HG03565 (cell line): ENCODE measurements at regions not wholly inside any gene's neighbourhood (a gene's known extent, or its start where the extent isn't known, plus 50 kb on each side); places are given as distances from the start of the nearest gene placed in this dataset.

Experiments
- ATAC-seq: cut with Tn5 transposase; IDR thresholded peaks from one replicate; pipeline ENCODE4 v1.9.1; 2021; ENCODE audit warnings: mild to moderate bottlenecking, moderate library complexity; ENCODE audit not compliant: unreplicated experiment

DNA sequence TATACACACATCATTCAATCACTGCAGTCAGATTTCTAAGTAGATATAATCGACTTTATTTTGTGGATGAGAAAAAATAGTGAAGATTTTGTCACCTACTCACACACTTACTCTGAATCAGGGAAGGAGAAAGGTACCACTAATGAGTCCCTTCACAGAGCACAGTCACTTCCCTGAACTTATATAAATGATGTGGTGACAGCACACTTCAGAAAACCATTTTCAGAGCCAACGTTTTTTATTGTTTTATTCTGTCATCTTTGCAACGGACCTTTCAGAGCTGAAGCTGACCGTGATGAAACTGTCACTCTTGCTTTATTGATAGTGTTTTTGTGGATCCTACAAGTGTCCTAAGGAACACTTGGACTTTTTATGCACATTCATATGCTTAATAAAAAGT is 956.6 kb downstream of the SQOR start:
- ATAC-seq, result no peak

DNA sequence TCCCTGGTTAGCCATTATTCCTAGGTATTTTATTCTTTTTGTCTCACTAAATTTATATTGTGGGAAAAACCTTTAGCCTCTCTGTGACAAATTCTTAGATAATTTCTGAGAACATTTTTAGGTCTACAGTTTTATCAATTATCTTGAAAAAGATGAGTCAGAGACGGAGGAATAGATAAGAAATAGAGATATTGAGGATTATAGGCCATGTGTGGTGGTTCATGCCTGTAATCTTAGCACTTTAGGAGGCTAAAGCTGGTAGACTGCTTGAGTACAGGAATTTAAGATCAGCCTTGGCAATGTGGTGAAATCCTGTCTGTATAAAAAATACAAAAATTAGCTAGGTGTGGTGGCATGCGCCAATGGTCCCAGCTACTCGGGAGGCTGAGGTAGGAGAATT is 960.2 kb downstream of the SQOR start:
- no peak for ATAC-seq

DNA sequence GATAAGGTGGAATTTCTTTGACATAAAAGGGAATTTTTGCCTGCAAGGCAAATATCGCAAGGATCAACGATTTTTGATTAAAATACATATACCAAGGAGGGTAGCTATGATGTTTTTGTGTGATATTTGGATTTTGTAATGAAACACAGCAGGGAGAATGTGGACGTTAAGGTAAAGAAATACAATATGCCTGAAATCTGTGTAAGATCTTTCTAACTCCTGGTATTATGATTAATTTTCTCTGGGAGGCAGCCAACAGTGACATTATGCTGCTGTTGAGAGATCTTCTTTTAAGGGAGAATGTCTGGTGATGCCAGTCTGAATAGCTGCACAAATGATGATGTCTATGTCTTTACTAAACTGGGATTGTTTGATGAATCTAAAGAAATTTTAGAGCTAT is 972.2 kb downstream of the SQOR start:
- ATAC-seq, result no peak

DNA sequence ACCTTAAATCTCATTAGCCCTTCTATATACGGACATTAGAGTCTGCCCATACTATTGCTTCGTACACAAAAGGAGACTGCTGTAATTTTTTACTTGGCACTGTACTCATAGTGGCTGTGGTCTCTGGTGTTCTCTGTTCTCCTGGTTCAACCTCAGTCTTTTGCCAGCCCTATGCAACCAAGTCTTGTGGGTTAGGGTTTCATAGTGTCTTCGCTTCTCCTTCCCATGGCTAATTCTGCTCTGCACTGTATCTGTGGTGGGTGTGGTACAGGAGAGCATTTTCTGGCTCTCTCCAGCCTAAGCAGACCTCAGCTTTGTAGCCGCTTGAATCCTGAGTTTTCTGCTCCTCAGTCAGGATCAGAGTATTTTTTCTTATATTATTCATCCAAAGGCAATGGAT is 981.2 kb downstream of the SQOR start:
- no peak for ATAC-seq

DNA sequence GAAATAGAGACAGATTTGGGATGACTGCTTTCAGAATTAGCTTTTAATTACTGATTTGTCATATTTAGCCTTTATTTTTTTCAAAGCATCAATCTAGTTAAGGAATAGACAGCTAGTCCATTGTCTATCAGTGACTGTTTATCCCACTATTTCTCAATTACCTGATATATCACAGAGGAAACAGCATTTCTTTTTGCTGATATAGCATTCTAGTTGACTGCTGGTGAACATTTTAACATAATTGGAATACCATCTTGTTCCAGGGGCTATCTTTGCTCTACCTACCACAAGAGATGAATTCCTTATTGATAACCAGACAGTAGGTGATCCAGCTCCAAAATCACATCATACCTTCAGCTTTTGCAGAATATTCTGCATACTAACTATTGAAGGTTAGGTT is 982.7 kb downstream of the SQOR start:
- no peak for ATAC-seq

DNA sequence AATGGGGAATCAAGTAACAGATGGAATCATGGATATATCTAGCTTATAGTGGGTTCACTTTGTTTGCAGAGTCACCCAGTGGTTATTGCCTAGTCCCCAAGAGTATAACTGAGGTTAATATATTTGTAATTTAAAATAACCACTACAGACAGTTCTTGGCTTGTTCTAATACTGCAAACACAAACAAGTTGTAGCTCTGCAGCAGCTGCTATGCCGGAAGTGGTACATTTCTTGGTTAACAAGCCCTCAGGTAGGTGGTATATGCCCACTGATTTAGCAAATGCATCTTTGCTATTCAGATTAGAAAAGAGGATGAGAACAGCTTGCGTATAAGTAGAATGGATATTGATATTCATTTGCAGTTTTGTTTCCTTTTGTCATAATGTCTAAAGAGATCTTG is 984.2 kb downstream of the SQOR start:
- no peak for ATAC-seq

DNA sequence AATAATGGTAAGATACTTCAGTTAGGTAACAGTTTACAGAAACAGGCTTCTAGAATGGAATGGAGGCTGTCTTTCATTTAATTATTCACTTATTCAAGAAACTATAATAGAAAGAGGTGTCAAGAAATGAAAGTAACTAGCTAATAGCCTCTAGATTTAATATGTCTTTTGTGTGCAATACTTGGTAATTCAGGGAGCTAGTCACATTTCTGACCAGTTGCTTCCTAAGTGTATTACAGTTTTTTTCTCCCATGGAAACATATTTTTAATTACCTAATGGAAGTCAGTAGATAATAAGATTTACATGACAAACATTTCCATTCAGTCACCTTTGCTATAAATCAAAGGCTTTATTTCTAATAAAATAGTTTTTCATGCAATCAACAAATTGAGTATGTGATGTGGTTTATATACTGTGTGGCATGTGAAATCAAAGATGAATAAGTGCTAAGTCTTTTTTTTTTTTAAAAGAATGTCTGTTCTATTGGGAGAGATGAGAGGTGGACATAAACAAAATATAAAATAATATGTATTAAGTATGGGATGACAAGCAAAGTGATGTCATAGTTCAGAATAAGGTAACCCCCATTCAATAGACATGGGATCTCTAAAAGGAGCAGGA is 985.7 kb downstream of the SQOR start:
- no peak for ATAC-seq

DNA sequence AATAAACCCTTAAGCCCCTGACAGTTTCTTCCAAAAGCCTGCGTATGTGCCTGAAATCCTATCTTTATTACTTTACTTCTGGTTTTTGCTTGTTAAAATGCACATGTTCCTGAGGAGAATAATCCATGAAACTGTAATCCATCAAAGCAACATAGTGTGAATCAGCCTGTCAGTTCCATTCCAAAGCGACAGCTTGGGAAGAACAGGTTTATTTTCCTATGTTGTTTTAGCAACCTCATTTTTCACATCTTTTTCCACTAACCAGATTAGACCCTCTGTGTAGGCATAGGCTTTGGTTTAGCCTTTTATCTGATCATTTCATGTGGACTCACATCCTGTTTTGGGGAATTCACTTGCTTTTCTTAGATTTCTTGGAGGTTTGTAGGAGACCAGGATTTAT is 988.0 kb downstream of the SQOR start:
- no peak for ATAC-seq

DNA sequence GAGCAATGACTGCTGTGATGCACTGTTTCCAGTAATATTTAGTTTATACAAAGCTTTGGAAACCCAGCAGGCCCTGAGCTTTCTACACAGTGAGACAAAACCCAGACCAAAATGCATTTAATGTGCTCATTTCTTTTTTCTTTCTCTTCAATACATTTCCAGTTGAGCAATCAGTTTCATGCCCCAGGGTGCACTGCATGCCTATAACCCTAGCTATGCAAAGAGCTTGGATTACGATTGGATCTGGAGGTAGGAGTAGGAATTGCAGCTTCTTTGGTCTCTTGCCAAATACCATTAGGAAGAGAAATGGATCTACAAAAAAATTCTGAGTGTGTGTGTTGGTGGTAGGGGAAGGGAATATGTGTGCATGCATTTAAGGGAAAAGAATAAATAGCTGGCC is 1001.4 kb downstream of the SQOR start:
- no peak for ATAC-seq

DNA sequence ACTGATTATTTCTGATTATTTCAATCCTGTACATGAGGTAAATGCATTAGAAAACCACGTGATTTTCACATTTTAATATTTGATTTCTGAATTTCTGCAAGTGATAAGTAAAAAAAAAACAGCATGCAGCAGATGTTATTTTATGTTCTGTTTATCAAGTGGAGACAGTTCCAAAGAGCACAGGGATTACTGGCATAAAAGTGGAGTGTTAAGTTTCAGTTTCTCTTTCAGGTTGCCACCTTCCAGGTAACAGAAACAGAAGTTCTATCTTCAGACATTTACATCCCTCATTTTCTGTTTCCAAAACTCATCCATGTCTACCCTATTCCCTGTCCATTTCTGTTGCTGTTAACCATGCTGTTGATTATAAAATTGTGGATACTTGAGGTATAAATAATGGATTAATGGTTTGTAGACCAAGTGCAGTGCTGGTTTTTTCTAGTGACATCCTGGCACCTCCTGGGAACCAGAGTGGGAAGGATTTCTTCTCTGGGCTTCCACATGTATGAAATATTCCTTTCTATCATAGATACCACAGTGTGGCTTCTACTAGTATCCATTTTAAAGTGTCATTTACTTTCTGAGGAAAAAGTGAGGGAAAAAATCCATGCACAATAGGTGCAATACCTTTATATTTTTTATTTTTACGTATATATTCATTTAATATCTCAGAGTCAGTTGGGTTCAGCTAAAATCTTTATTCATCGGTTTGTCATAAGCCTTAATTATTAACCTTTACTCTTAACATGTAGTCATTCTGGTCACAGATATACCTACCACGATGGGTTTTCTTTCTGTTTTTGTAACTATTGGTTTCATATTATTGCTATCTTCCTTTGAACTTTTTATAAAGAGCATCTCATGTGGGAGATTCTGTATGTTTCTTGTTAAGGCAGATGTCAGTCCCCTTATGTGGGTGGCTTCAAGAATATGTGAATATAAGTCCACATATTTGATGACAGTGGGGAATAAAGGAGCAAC is 1010.0 kb downstream of the SQOR start:
- ATAC-seq, result no peak

DNA sequence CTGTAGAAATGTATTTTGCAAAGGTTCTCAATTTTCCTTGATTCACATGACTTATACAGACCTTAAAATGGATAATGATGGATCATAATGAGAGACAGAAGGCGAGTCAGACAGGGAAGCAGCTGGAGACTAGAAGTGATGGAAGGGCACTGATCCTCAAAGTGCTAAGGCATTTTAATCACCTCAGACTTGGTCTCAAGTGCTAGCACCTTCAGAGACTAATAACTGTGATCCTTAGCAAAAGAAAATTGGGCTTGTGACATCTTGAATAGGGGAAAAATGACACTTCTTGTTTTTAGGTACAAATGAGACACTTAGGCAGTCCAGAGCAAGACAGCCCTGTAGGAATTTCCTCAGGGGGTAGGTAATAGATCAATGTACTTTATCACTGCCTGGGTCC is 1011.7 kb downstream of the SQOR start:
- no peak for ATAC-seq

DNA sequence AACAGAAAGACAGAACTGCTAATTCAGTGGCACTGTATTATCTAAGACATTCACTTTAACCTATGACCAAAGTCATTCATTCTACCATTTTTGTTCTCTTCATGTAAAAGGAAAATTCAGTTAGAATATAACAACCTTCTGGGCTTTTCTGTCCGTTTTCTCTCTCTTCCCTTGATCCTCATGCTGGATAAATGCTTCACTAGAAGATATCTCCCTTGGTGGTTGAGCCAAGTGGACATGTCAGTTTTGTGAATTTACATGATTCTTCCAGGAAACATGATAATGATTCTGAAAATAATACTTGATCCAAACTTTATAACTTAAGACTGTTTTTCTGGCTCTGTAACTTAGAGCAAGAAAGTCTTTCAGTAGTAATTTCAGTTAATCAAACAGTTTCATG is 1012.2 kb downstream of the SQOR start:
- no peak for ATAC-seq

DNA sequence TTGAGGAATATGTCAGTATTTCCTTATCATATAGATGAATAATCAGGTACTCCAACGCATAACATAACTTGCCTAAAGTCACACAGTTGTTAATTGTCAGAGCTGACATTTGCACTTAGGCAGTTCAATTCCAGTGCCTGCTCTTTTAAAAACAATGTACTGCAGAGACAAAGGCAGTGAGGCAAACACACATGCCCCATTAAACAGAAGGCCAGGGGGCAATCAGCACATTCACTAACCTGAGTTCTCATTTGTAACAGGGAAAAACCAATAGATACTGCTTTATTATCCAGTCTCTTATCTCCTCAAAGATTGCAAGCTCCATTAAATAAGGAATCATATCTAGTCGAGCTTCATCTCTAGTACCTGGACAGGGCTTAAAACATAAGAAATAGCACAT is 1017.4 kb downstream of the SQOR start:
- no peak for ATAC-seq

DNA sequence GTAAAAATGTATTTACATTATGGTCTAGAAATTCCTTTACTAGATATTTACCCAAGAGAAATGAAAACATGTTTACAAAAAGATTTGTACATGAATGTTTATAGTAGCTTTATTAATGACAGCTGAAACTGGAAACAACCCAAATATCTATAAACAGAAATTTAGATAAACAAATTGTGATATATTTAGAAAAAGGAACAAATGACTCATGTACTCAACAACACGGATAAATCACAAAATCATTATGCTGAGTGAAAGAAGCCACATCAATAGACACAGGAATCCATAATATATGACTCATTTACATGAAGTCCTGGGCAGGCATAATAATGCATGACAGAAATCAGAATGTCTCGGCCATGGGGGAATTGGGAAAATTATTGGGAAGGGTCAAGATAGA is 1020.2 kb downstream of the SQOR start:
- no peak for ATAC-seq

DNA sequence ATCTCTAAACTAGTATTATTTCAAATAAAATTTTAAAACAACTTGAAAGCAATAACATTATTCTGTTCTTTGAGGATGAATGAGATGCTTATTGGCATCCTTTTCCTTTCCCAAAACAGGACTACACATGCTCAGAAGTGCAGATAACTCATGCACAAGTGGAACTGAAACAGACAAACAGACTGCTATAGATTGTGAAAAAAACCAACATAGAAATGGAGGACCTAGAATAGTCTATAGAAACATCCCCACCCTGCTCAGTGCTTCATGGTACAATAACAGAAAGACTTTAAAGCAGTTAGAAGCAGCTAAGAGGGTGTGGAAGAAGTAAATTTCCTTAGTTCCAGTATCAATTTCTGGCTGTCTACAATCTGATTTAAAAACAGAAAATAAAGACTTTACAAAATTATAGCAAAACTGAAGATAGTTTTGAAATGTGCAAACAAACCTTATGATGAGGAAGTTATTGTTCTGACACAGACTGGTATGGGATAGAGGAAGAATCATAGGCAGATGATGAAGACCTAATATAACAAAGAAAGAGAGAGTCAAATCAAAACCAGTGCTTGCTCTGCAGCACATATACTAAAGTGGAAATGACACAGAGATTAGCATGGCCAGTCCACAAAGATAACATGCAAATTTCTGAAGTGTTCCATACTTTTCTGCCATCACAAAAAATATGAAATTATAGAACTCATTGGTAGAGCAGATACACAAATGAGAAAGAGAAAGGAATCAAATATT is 1025.4 kb downstream of the SQOR start:
- ATAC-seq, result no peak

DNA sequence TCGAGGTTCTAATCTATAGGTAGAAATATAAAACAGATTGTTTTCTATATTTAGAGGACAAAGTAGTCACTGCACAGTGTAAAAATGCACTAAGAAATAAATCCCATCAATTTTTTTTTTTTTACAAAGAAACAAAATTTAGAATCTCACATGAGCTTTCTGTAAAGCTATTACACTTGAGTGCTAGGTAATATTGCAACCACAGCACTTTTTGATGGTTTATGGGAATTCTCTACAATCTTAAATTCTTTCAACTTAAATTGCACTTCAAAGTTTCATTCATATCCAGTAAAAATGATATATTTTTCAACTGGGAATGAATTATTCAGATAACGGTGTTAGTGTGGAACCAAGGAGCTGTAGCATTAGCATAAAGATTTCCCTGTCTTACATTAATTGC is 1035.4 kb downstream of the SQOR start:
- no peak for ATAC-seq

DNA sequence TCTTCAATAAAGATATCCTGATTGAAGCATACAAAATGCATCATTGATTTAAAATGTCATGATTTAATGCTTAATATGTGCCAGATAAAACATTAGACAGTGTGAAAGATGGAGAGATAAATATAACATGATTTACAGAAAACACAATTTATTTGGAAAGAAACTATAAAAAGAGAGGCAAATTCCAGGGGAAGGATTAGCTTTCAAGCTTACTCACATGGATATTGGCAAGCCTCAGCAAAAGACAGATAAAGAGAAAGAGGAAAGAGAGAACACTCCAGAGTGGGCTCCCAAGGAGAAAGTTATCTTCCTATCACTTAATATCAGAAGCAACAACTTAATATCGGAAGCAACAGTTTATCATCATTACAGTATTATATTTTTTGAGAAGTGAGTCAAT is 1036.5 kb downstream of the SQOR start:
- no peak for ATAC-seq

DNA sequence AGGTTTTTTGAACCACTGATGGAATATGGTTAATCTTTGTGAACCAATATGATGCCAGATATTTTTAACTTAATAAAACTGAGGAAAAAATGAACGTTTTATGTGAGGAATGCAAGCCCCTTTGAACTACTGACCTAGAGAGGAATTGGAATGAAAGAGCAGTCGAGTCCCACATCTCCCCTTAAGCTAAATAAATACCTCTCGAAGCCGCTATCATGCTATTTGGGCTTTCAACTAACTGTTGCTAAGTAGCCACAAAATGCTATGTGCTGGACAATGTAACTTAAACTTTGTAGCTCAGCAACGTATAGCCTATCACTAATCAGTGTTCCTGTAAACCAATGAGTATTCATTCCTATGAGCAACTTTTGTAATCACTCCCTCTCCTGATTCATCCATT is 1037.2 kb downstream of the SQOR start:
- ATAC-seq, result no peak

DNA sequence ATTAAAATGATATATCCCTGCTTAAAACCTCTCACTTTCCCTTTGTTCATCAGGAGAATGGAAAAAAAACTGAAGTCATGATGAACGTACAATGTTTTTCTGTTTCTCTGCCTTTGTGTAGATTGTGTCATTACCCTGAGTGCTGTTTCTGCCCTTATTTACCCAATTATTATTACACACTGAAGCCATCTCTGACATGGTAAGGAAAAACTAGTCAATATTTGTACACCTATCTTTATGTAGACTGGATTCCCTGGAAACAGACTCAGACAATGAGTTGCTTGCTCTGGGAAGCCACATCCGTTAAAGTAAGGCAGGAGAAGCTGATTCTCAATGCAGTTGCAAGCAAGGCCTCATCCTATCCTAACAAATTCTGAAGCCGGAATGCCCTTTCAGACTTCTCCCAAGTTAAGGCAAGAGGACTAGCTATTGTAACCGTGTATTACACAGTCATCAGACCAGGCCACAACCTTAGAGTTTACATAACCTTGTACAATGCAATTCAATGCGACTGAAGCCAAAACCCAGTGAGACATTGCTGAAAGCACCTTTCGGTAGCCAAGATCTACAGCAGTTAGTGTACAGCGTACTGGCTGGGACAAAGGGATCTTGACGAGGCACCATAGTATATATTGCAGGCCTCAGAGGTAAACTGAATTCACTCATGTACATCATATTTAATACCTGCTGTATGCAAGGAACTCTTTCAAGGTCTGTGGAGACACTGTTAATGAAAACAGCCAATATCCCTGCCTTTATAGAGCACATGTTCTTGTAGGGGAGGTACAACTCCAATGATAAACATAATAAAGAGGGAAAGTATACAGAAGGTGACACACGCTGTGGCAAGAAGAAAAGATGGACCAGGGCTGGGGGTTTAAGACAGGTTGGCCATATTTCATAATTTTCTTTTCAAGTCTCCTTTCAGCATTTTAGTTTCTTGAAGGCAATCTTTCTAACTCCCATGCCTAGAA is 1040.8 kb upstream of the SEMA6D start:
- ATAC-seq, result no peak

DNA sequence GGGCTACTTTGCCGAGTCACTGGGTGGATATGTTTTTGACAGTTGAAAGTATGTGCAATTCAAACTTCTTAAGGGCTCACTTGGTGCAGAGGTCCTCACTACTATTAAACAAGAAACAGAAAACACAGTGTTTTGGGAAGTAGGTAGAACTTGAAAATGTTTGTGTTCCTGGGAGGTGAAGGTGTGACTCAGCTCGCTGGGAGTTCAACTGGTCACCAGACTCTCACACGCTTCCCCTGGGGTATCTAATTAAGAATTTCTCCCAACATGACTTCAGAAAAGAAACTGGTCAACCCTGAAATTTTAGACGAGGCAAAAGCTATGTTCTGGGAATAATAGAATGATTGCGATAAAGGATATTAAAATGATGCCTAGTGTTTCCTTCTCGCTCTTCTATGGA is 1039.8 kb upstream of the SEMA6D start:
- no peak for ATAC-seq

DNA sequence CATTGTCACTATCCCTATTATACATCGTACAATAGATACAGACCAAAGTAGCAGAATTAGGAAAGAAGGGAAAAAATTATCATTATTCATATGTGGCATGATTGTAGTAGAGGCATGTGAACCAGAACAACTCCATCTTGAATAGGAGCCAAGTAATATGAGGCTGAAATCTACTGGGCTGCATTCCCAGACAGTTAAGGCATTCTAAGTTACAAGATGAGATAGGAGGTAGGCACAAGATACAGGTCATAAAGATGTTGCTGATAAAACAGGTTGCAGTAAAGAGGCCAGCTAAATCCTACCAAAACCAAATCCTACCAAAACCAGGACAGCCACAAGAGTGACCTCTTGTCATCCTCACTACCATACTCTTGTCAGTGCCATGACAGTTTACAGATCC is 1035.4 kb upstream of the SEMA6D start:
- no peak for ATAC-seq
